NCI-H226 (cell line): ENCODE measurements at regions not wholly inside any gene's neighbourhood (a gene's known extent, or its start where the extent isn't known, plus 50 kb on each side); places are given as distances from the start of the nearest gene placed in this dataset.
A peak's percentile ranks its signal among the peaks of the same experiment; 100 is the strongest.
"Not testable (repeated sequence)": the region's sequence is repeated elsewhere in the genome, so short reads cannot be mapped to it uniquely, and the experiment has no call there.

Source experiments
- DNase-seq: peaks from one replicate; pipeline ENCODE4 v3.0.0-alpha.2; 2015

DNA sequence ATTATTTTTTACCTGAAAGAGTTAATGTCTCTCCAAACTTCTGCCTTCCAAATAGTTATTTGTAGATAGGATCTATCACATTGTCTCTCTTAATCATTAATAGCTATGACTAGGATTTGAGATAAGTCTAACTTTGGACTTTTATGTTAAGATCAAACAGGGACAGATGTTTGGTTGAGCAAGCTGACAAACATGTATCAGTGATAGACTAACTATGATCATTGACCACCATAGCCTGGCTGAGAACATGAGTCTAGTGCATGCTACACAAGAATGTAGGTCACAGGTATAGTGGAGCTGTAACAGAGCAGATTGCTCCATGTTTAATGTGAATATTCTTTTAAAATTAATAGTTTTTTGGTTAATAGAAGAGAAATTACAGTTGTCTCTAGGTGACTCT lies 52.0 kb downstream of the SYT15B start:
- DNase-seq: not testable (repeated sequence)

DNA sequence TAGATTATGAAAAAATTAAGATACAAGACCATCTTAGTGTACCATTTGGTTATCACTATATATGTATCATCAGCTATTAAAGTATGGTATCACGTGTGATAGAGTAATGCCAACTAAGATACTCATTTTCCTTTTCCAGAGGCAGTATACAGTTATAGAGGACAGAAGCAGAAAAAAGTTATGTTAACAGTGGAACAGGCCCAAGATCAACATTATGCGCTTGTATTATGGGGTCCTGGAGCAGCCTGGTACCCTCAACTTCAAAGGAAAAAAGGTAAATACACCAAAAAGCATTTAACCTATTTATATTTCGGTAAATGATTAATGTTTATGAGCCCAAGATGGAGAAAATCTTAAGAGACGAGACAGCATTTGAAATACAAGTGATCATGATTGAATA lies 52.9 kb downstream of the SYT15B start:
- DNase-seq: not testable (repeated sequence)

DNA sequence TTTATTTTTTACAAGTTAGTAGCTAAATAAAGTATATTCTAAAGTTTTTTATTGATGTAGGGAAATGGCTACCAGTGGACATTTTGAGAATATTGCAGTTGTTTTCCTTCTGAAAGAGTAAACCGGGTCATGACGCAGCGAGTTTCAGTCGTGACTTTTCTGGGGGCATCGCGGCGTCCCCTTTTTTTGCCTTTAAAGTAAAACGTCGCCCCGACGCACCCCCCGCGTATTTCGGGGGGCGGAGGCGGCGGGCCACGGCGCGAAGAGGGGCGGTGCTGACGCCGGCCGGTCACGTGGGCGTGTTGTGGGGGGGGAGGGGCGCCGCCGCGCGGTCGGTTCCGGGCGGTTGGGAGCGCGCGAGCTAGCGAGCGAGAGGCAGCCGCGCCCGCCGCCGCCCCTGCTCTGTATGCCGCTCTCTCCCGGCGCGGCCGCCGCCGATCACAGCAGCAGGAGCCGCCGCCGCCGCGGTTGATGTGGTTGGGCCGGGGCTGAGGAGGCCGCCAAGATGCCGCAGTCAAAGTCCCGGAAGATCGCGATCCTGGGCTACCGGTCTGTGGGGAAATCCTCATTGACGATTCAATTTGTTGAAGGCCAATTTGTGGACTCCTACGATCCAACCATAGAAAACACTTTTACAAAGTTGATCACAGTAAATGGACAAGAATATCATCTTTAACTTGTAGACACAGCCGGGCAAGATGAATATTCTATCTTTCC lies 57.5 kb downstream of the SYT15B start:
- DNase-seq: not testable (repeated sequence)

DNA sequence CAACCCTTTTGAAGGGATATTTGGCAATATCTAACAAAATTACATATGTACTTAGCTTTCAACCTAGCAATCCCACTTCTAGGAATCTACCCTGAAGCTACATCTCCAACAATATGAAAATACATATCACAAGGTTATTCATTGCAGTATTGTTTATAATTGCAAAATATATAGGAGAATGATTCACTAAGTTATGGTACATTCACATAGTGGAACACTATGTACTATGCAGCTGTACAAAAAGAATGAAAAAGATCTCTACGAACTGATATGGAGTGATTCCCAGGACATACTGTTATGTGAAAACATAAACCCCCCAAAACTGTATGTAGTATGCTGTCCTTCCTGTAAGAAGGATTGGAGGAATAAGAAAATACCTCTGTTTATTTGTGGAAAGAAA lies 62.1 kb downstream of the SYT15B start:
- peak; percentile 1 for DNase-seq

DNA sequence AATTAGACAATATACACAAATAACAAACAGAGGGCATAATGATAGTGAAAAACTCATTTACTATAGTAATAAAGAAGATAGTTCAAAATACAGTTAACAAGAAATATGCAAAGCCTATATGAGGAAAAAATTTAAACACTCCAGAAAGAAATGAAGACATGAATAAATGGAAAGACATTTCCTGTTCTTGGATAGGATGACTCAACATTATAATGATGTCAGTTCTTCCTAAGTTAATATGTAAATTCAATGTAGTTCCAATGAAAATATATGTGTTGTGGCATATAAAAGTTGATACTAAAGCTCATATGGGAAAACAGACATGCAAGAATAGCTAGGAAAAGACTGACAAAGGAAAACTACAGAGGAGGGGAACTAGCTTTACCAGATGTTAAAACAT lies 63.5 kb downstream of the SYT15B start:
- peak; percentile 12 for DNase-seq

DNA sequence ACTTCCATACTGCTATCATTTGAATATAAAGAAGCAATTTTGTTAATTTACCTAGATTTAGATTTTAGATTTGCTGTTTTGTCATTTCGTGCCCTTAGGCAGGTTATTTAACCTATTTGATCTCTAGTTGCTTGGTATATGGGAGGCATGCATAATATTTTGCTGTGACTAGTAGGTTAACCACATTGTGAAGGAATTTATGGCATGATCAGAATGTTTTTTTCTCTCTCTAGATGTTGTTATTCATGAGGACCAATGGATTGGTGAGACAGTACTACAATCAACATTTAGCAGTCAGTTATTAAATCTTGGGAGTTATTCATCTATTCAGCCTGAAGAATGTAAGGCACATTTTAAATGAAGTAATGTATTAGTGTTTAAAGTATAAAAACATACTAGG lies 67.2 kb downstream of the SYT15B start:
- DNase-seq: not testable (repeated sequence)

DNA sequence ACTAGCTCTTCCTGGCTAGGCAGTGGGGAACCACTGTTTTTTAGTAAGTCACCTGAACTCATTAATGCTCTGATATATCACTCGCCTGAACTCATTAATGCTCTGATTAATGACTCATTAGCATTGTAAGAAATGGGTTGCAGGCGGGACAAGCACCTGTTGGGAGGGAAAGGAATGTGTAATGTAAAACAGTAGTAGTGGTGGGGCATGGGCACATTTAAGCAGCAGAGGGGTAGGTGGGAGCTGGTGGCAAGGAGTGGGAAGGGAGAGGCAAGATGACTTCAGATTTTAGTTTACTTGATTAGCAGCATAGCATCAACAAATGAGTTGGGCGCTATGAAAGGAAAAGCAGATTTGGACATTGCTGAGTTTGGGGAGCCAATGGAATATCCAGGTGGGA lies 68.2 kb downstream of the SYT15B start:
- DNase-seq: not testable (repeated sequence)

DNA sequence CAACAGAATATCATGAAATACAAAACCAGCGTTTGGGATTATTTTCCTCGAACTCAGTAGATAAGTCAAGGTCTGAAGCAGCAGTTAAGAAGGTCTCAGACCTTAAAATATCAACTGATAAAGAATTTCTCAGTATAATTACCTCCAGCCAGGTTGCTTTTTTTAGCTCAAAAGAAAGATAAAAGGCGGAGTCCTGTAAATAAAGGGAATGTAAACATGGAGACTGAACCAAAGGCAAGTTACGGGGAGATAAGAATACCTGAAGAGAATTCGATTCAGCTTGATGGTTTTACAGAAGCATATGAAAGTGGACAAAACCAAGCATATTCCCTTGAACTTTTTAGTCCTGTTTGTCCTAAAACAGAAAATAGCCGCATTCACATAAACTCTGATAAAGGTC lies 73.1 kb downstream of the SYT15B start:
- DNase-seq: not testable (repeated sequence)

DNA sequence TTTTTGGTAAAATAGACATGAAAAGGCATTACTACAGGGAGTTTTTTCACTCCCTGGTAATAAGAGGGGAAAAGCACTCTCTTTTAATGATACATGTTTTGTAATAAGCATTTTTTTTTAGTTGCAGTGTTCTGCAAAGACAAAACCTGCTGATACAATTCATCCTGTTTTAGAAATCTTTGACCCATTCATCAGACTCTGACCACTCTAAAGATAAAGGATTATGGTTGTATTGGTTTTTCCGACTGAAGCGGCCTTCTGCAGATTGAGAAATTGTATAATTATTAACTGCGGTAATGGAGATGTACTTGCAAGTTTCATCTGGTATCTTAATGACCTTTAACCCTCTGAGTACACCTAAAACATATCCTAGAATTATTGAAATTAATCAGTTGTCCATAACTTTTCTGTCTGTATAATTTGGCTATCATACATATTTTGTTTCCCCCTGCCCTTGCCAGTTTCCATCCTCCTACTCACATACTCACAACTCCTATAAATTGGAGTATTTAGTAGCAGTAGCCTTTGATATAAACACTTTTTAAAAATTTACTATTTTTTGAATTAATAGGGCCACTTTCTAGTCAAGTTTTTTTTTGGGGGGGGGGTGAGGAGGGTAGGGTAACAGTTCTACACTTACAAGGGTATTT lies 79.4 kb downstream of the SYT15B start:
- not testable (repeated sequence) for DNase-seq

DNA sequence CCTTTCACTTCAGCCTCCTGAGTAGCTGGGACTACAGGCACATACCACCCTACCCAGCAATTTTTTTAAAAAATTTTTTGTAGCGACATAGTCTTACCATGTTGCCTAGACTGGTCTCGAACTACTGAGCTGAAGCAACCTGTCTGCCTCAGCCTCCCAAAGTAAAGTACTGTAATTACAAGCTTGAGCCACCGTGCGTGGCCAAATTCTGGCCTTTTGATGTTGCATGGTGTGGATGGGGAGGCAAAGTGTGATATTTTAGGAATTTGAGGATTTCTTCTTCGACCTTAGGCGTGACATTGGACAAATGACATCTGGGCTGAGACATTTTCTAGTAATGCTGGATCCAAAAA lies 81.8 kb downstream of the SYT15B start:
- DNase-seq: not testable (repeated sequence)

DNA sequence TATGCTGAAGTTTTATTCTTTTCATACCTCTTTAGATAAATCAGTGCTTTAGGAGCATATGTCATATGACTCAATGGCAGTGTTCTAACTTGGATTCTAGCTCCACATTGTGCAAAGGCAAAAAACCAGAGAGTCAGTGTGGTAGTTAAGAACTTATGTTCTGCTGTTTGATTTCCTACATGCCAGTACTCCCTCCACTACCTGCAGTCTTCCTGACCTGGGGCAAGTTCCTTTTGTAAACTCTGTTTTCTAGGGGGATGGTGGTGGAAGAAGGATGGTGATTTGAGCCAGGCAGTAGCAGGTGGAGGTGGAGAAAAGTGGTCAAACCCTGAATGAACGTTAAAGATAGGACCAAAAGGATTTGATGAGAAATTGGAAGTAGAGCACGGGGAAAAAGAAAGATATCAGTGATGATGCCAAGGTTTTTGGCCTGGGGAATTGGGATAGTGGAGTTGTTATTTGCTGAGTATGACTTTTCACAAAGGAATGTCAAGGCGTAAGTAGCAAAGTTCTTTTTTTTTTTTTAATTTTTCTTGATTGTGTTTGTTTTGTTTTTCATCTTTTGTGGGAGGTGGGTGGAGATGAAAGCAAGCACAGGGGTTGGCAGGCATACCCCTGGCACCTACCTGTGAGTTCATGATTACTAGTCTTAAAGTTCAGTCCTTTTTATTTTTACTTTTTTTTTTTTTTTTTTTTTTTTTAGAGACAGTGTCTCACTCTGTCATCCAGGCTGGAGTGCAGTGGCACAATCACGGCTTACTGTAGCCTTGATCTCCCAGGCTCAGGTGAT lies 82.3 kb downstream of the SYT15B start:
- DNase-seq: not testable (repeated sequence)

DNA sequence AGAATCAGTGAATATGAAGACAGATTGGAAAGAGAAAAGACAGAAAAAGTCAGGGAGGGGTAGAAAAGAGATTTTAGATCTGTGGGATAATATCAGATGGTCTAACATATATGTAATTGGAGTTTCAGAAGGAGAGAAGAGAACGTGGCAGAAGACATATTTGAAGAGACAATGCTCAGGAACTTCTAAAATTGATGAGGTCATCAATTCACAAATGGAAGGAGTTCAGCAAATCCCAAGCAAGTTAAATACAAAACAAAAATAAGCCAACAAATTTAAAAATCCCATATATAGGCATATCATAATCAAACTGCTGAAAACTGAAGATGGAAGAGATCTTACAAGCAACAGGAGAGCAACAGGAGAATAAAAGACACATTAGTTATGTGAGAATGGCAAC lies 87.3 kb downstream of the SYT15B start:
- DNase-seq: not testable (repeated sequence)

DNA sequence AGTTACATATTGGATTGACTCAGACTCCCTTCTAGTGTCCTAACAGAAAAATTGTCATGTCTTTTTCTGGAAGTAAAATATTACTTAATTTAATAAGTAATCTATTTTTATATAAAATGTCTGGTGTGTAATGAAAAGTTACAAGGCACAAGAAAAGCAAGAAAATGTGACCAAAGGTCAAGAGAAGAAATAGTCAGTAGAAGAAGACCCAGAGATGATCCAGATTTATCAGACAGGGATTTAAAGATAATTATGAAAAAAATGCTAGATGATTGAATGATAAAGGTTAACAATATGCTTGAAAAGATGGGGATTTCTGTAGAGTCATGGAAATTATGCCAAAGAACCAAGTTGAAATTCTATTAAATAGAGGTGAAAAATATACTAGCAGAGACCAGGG lies 87.8 kb downstream of the SYT15B start:
- DNase-seq: not testable (repeated sequence)

DNA sequence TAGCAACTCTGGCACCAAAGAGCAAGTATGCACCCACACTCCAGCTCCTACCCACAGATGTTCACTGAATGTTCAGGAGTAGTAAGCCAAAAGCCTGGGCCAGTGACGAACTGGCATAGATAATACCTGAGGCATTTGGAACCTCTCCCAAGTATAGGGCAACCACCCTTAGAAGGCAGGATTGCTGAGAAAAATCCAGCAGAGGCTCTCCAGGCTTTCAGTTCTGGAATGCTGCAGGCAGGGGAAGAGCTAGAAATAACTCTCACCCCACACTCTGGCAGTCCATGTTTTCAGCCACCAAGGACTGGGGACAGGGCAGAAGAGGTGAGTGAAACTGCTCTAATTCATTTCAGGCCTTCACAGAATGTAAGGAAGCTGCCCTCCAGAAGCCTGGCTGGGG lies 90.3 kb downstream of the SYT15B start:
- not testable (repeated sequence) for DNase-seq

DNA sequence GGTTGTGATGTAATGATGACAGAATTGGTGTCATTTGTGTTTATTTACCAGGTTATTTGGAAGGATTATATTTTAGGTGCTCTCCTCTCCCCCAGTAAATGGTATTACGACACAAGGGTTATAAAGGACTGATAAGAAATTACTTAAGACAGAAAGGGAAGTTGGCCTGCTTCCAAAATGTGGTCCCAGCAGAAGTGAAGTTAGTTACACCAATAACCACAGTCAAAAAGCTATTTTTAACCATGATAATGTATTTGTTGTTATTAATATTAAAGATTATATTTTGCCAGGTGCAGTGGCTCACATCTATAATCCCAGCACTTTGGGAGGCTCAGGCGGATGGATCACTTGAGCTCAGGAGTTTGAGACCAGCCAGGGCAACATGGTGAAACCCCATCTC lies 92.5 kb downstream of the SYT15B start:
- DNase-seq: not testable (repeated sequence)

DNA sequence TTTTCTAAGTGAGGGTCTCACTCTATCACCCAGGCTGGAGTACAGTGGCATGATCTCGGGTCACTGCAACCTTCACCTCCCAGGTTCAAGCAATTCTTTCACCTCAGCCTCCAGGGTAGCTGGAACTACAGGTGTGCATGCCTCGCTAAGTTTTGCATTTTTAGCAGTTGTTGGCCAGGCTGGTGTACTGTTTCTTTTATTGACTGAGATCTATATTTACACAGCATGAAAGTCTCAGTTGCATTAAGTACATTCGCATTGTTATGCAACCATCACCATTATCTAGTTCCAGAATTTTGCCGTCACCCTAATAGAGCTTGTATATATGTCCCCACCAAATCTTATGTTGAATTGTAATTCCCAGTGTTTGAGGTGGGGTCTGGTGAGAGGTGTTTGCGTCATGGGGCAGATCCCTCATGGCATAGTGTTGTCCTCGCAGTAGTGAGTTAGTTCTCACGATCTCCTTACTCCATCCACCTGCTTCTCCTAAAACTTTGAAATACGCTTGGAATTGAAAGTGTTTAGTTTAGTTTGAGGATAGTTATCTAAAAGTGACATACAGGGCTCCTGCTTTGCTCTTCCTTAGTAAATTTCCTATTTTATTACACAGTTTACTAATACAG lies 101.3 kb downstream of the SYT15B start:
- not testable (repeated sequence) for DNase-seq

DNA sequence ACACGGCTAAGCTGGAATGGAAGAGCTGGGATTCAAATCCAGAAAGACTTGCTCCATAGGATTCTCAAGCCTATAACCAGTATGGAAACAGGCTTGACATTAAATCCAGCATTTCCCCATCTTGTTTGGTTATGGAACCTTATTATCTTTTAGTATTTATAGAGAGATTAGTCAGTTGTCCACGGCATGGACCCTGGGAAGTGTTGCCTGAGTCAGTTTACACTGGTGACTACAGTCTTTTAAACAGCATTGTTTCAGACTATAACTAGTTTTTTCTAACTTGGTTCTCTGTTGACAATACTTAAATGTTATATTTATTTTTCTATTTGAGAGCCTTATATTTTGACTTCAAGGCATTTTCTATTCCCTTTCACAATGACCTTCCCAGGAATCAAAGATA lies 106.7 kb downstream of the SYT15B start:
- DNase-seq: not testable (repeated sequence)

DNA sequence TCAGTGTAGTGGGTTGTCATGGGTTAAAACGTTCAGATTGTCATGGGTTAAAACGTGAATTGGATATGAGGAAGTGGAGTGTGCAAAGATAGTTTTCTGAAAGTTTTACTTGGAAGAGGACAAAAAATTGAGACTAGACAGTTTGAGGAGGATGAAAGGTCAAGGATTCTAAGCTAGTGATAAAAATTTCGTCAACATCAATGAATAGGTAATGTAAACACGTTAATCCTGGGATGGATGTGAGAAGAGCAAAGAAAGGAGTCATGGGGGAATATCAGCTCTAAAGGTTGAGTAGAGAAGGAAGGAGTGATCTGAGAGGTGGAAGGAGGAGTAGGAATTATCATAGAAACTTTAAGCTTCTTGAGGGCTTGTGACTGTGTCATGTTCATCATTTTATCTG lies 109.2 kb downstream of the SYT15B start:
- DNase-seq: not testable (repeated sequence)

DNA sequence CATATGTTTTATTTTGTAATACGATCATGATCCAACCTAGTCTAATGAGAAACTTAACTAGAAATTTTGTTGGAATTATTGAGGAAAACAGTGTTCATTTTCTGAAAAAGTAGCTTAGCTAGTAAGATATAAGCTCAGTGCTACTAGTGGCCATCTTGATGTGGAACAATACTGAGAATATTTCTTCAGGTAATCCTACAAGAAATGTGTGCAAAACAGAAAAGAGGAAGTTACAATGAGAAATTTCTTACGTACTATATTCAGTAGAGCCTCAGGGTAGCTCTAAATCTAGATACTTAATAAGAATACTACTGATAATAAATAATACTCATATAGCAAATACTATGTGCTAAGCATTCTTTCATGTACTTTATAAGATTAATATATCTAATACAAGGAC lies 114.8 kb downstream of the SYT15B start:
- not testable (repeated sequence) for DNase-seq

DNA sequence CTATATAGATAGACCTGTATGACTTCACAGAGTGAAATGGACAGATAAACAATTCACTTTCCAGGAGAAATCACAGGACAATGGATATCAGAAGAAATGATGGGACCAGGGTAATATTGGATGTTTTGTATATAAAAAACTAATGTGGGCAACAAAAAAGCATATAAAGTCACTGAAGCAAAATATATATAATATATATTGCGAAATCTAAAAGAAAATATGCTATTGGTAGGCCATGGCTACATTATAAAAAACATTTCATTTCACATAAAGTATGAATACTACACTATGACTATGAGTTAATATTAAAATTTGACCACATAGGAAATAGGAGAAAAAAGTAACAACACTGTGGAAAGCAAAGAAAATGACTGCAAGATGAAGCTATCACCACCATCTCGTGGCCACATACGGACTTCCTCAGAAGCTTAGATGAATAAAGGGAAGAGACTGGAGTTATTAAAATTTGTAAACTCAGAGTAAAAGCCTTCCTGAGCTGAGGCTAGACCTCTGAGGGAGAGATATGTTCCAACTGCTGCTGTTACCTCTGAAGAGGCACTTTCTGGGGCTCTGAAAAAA lies 115.8 kb downstream of the SYT15B start:
- not testable (repeated sequence) for DNase-seq

DNA sequence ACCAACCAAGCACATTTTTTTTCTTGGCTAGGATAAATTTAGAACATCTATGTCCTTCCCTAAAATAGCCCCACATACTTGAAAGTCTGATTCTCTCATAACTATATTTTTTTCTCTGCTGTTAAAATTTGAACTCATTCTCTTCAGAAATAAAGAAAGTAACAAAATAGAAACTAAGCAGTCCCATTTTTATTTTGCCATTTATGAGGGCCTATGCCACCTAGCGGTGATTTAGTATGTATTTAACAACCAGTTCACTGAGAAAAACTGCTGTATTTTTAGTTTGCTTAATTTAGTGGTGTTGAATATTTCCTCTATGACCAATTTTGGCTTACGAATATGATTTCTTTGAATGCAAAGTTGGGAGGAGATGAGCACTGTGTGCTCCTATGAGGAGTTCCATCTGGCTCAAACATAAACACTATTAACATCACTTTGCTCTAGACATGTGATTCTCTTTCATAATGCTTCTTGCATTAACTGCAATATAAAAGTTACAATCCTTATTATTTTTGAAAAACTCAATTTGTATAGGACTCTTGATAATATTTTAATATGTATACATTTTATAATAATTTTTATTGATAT lies 116.6 kb downstream of the SYT15B start:
- DNase-seq: not testable (repeated sequence)

DNA sequence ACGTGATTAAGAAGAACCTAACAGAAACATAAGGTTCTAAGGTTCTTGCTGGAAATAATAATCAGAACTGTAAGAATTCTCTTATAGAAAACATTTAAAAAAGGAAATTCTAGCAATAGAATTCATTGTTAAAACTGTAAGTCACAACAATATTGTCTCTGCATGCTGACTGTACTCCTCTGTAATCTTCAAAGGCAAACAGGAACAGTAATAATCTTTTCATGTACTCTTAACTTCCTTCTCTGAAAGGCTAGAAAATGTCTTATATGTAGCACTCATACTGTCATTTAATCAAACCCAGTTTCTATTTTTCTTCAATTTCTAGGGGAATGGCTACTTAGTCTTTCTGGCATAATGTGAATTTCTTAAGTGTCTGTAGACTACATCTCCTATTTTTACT lies 103.5 kb upstream of the AGAP9 start:
- not testable (repeated sequence) for DNase-seq

DNA sequence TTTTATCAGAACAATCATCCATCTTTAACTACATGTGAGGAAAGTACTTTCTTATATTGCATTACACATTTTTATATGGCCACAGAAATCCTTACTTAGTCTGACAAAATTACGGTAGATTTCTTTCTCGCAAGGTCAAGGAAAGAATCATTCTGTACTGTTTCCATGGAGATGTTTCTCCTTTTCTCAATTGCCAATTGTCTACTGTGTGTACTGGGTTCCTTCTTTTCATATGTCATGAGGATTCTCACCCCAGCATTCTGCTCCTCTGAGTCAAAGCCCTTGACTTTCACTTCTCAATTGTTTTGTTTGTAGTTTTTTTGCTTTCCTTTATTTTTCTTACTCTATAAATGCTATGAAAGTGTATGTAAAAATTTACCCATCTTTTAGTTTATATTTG lies 99.3 kb upstream of the AGAP9 start:
- DNase-seq: not testable (repeated sequence)
